Kidney epithelial cell (primary cell): ENCODE measurements at regions not wholly inside any gene's neighbourhood (a gene's known extent, or its start where the extent isn't known, plus 50 kb on each side); places are given as distances from the start of the nearest gene placed in this dataset.

ENCODE experiments used
- DNase-seq: peaks from one replicate; pipeline ENCODE4 v3.0.0-alpha.2; 2010; ENCODE audit warnings: low read depth
- H3K27me3 ChIP-seq: 2 replicates; pipeline ENCODE4 v1.6.0; 2011; ENCODE audit warnings: low read length; ENCODE audit not compliant: control insufficient read depth, insufficient read depth
- H3K36me3 ChIP-seq: 2 replicates; pipeline ENCODE4 v1.5.1; 2011; ENCODE audit warnings: low read length; ENCODE audit not compliant: control insufficient read depth, insufficient read depth
- H3K4me3 ChIP-seq: 2 replicates; pipeline ENCODE4 v1.5.1; 2011; ENCODE audit warnings: low read depth, mild to moderate bottlenecking, control low read depth, low read length
- TF ChIP-seq, protein P1 (sequence below): IDR thresholded peaks from 2 replicates; pipeline ENCODE4 v1.5.1; 2011; ENCODE audit warnings: mild to moderate bottlenecking, moderate library complexity, low read length, control low read depth, inconsistent platforms; ENCODE audit not compliant: insufficient read depth, poor library complexity, severe bottlenecking

GRCh38 chr6:76774781-76775384 is 688.4 kb downstream of the HTR1B start:
- Histone ChIP-seq H3K36me3 (no peaks in the 10 kb centered on the region), H3K4me3 (no peak overlapping the region), H3K27me3 (no peaks in the 10 kb centered on the region)
- no peak for DNase-seq
- TF ChIP-seq, protein P1, sequence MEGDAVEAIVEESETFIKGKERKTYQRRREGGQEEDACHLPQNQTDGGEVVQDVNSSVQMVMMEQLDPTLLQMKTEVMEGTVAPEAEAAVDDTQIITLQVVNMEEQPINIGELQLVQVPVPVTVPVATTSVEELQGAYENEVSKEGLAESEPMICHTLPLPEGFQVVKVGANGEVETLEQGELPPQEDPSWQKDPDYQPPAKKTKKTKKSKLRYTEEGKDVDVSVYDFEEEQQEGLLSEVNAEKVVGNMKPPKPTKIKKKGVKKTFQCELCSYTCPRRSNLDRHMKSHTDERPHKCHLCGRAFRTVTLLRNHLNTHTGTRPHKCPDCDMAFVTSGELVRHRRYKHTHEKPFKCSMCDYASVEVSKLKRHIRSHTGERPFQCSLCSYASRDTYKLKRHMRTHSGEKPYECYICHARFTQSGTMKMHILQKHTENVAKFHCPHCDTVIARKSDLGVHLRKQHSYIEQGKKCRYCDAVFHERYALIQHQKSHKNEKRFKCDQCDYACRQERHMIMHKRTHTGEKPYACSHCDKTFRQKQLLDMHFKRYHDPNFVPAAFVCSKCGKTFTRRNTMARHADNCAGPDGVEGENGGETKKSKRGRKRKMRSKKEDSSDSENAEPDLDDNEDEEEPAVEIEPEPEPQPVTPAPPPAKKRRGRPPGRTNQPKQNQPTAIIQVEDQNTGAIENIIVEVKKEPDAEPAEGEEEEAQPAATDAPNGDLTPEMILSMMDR: no peak

DNA sequence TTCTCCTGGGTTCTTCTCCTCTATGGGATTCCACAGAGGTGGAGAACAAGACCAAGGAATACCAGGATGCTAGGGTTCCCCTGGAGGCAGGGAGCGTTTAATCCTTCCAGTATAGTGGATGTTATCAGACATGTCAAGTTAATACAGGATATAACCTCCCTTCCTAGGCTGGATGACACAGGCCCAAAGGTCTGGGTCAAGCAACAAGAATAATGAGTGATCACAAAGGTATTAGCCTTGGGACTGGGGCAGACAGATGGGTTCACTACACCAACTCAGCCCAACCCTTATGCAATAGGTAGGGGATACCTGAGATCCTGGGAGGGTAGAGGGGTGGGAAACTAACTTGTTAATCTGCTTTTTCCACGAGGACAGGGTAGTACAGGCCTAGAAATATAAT is 690.3 kb downstream of the HTR1B start:
- no peak for DNase-seq
- no peak overlapping the region for H3K4me3 ChIP-seq
- H3K27me3 ChIP-seq: no peaks in the 10 kb centered on the region
- H3K36me3 ChIP-seq: no peaks in the 10 kb centered on the region
- TF ChIP-seq, protein P1: no peak

DNA sequence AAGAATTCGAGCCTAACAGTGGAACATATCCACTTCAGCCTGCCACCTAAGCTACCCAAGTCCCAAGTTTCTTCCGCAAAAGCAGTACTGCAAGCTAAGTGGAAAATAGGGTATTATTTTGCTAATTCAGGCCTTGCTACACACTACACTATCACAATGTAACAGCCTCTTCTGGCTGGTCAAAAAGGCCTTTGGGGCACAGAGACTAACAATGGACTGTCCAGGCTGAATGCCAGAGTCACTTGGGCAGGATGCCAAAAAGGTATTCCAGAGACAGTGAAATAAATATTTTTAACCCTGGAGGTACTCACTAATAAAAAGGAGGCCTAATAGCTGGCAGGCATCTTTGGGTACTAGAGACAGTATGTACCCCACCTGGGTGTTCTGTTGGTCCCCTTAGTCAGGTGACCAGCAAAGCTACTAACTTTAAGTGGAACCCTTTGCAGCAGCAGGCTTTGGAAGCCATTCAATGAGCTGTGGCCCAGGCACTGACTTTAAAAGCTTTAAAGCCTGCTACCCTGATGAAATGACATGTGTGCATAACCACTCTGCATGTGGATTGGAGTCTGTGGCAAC is 692.1 kb downstream of the HTR1B start:
- DNase-seq: no peak
- TF ChIP-seq, protein P1: no peak
- H3K27me3 ChIP-seq: no peaks in the 10 kb centered on the region
- H3K36me3 ChIP-seq: no peaks in the 10 kb centered on the region
- no peak overlapping the region for H3K4me3 ChIP-seq

- H3K4me3 ChIP-seq: no peak overlapping the region
- DNase-seq: no peak
- no peaks in the 10 kb centered on the region for H3K27me3 ChIP-seq
- TF ChIP-seq, protein P1: no peak
- no peaks in the 10 kb centered on the region for H3K36me3 ChIP-seq
Observed at GRCh38 chr6:76770281-76770680, 693.0 kb downstream of the HTR1B start.

GRCh38 chr6:76768556-76768955 is 694.7 kb downstream of the HTR1B start:
- Histone ChIP-seq H3K36me3 (no peaks in the 10 kb centered on the region), H3K27me3 (no peaks in the 10 kb centered on the region), H3K4me3 (no peak overlapping the region)
- no peak for DNase-seq
- TF ChIP-seq, protein P1: no peak

- no peaks in the 10 kb centered on the region for H3K27me3 ChIP-seq
- no peaks in the 10 kb centered on the region for H3K36me3 ChIP-seq
- TF ChIP-seq, protein P1: no peak
- no peak for DNase-seq
- H3K4me3 ChIP-seq: no peak overlapping the region
Observed at GRCh38 chr6:76764057-76764456, 691.6 kb upstream of the IMPG1 start.
